ENCODE measurements at regions not wholly inside any gene's neighbourhood (a gene's known extent, or its start where the extent isn't known, plus 50 kb on each side); places are given as distances from the start of the nearest gene placed in this dataset.
"Not testable (repeated sequence)": the region's sequence is repeated elsewhere in the genome, so short reads cannot be mapped to it uniquely, and the experiment has no call there.

DNA sequence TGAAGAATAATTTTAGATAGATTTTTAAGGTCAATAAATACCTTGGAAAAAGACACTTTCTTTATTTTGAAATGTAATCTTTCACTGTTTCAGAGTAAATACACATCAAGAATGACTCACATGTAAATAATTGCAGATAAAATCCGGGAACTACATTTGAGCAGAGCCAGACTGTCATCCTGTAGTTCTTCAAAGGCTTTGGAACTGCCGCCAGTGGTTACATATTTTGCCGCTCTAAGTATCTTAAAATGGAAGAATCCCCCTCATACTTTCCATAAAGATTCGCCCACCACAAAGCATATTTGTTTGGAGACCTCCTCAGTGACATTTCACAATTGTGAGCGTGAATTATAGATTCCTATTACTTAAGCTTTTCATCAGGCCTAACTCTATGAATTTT lies 607.8 kb upstream of the ZFP42 start:
- DNase-seq (ENCODE audit: low read depth, low spot score) = no peak
- Histone ChIP-seq H3K9me3 (ENCODE audit: control insufficient read depth, insufficient read depth, low read length) (no peaks in the 10 kb centered on the region), H3K4me3 (ENCODE audit: low read length) (no peak overlapping the region), H3K27ac (ENCODE audit: low read length) (no peak overlapping the region), H3K36me3 (ENCODE audit: control insufficient read depth, insufficient read depth, low read length) (no peaks in the 10 kb centered on the region), H3K4me1 (ENCODE audit: control insufficient read depth, insufficient read depth, low read length) (no peaks in the 10 kb centered on the region), H3K27me3 (ENCODE audit: control insufficient read depth, insufficient read depth, low read length) (no peaks in the 10 kb centered on the region)
- no CpG with 5 or more reads among the region's 5 CpGs for WGBS (ENCODE audit: insufficient coverage, insufficient read length)

DNA sequence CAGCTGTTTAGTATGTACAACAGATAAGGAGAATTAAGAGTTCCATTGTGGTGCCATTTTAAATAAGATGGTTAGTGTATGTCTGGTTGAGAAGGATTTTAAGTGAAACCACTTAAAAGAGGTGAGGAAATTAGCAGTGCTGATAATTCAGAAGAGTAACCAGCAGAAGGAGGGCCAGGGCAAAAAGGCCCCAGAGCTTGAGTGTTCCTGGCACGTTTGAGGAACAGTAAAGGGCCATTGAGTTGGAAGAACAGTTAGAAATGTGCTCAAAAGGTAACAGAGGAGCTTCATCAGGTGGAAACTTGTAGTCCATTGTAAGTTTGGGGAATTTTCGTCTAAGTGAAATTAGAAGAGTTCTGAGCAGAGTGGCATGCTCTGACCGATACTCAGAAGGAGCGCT lies 606.2 kb upstream of the ZFP42 start:
- no CpG with 5 or more reads among the region's 4 CpGs for WGBS (ENCODE audit: insufficient coverage, insufficient read length)
- Histone ChIP-seq H3K27ac (ENCODE audit: low read length) (no peak overlapping the region), H3K36me3 (ENCODE audit: control insufficient read depth, insufficient read depth, low read length) (no peaks in the 10 kb centered on the region), H3K4me3 (ENCODE audit: low read length) (no peak overlapping the region), H3K9me3 (ENCODE audit: control insufficient read depth, insufficient read depth, low read length) (no peaks in the 10 kb centered on the region), H3K27me3 (ENCODE audit: control insufficient read depth, insufficient read depth, low read length) (no peaks in the 10 kb centered on the region), H3K4me1 (ENCODE audit: control insufficient read depth, insufficient read depth, low read length) (no peaks in the 10 kb centered on the region)
- DNase-seq (ENCODE audit: low read depth, low spot score) = no peak

DNA sequence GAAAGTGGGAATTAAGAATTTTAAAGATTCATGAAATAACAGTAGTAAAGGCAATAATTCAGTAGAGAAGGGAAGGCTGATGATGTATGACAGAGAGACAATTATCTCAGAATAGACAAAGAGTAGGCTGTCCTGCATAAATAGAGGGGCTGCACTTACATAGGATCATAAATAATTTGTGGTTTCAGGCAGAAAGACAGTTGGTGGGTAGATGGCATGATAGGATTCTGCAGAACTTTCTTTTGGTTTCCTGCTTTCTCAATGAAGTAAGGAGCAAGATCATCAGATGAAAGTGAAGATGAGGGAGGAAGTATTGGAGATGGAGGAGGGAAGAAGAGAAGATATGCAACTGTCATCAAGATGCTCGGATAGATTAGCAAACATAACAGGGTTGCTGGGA lies 604.9 kb upstream of the ZFP42 start:
- WGBS (ENCODE audit: insufficient coverage, insufficient read length) = no CpG with 5 or more reads among the region's 1 CpG
- DNase-seq (ENCODE audit: low read depth, low spot score) = no peak

DNA sequence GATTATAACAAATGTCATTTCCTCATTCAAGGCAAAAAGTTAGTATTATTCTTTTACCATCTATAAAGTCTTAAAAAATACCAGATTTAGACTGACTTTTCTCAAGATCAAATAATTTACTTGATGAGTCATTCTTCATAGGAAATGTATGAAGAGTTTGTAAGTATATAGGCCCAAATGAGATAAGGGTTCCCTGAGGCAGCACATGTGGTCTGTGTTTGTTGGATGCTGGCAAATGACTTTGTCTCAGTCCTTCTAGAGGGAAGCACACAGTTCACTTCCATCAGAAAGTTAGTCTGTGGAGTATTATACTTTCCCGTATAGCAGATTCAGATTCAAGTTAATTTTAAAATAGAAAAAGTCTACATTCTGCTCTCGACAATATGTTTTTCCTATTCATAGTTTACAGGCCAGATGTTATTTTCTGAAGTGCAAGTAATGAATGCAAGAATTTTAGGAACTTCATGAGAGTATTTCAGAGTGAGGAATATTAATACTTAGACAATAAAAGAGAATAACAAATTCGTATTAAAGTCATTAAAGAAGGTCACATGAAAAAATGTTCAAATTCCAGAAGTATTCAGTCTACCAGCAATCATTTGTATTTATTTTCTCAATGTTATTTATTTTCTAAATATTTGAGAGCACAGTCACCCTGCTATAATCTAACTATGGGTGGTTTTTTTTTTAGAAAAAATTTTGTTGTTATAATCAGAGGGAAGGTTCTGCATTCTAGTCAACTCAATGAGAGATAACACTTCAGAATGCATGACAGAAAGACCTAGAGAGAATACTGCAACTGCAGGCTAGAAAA lies 601.8 kb upstream of the ZFP42 start:
- no peak for DNase-seq (ENCODE audit: low read depth, low spot score)
- Histone ChIP-seq H3K4me1 (ENCODE audit: control insufficient read depth, insufficient read depth, low read length) (no peaks in the 10 kb centered on the region), H3K27me3 (ENCODE audit: control insufficient read depth, insufficient read depth, low read length) (no peaks in the 10 kb centered on the region), H3K36me3 (ENCODE audit: control insufficient read depth, insufficient read depth, low read length) (no peaks in the 10 kb centered on the region), H3K4me3 (ENCODE audit: low read length) (no peak overlapping the region), H3K27ac (ENCODE audit: low read length) (no peak overlapping the region), H3K9me3 (ENCODE audit: control insufficient read depth, insufficient read depth, low read length) (no peaks in the 10 kb centered on the region)
- no CpG with 5 or more reads among the region's 3 CpGs for WGBS (ENCODE audit: insufficient coverage, insufficient read length)

More for the DNA sequence above, 604.9 kb upstream of the ZFP42 start:
- Histone ChIP-seq H3K9me3 (ENCODE audit: control insufficient read depth, insufficient read depth, low read length) (no peaks in the 10 kb centered on the region), H3K36me3 (ENCODE audit: control insufficient read depth, insufficient read depth, low read length) (no peaks in the 10 kb centered on the region), H3K27me3 (ENCODE audit: control insufficient read depth, insufficient read depth, low read length) (no peaks in the 10 kb centered on the region), H3K4me1 (ENCODE audit: control insufficient read depth, insufficient read depth, low read length) (no peaks in the 10 kb centered on the region), H3K27ac (ENCODE audit: low read length) (no peak overlapping the region), H3K4me3 (ENCODE audit: low read length) (no peak overlapping the region)

DNA sequence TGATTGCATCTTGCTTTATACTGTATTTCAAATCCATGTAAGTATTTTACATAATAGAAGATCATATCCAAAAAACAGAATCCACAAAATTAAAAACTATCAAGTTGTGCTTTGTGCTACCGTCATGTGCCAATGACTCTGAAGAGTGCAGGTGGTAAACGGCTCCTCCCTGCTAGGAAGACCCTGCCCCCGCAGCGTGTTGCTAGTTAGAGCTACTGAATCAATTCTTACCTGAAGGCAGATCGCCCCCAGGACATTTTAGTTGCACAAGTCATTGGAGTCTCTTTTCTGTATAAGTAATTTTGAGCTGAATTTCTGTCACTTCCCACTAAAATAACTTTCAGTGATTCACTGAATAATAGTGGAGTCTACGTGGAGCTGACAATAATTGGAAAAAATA lies 599.5 kb upstream of the ZFP42 start:
- H3K4me3 ChIP-seq (ENCODE audit: low read length) = no peak overlapping the region
- H3K36me3 ChIP-seq (ENCODE audit: control insufficient read depth, insufficient read depth, low read length) = no peaks in the 10 kb centered on the region
- H3K27ac ChIP-seq (ENCODE audit: low read length) = no peak overlapping the region
- H3K27me3 ChIP-seq (ENCODE audit: control insufficient read depth, insufficient read depth, low read length) = no peaks in the 10 kb centered on the region
- no peaks in the 10 kb centered on the region for H3K4me1 ChIP-seq (ENCODE audit: control insufficient read depth, insufficient read depth, low read length)
- H3K9me3 ChIP-seq (ENCODE audit: control insufficient read depth, insufficient read depth, low read length) = no peaks in the 10 kb centered on the region
- no peak for DNase-seq (ENCODE audit: low read depth, low spot score)
- no CpG with 5 or more reads among the region's 6 CpGs for WGBS (ENCODE audit: insufficient coverage, insufficient read length)

DNA sequence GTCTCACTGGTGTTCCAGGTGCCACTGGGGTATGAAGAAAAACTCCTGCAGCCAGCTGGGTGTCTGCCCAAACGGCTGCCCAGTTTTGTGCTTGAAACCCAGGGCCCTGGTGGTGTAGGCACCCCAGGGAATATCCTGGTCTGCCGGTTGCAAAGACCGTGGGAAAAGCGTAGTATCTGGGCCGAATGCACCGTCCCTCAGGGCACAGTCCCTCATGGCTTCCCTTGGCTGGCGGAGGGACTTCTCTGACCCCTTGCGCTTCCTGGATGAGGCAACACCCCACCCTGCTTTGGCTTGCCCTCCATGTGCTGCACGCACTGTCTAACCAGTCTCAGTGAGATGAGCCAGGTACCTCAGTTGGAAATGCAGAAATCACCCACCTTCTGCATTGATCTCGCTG lies 587.1 kb upstream of the ZFP42 start:
- H3K27me3 ChIP-seq (ENCODE audit: control insufficient read depth, insufficient read depth, low read length); H3K36me3 ChIP-seq (ENCODE audit: control insufficient read depth, insufficient read depth, low read length); H3K4me1 ChIP-seq (ENCODE audit: control insufficient read depth, insufficient read depth, low read length); H3K27ac ChIP-seq (ENCODE audit: low read length); DNase-seq (ENCODE audit: low read depth, low spot score); H3K4me3 ChIP-seq (ENCODE audit: low read length); H3K9me3 ChIP-seq (ENCODE audit: control insufficient read depth, insufficient read depth, low read length): not testable (repeated sequence)
- WGBS (ENCODE audit: insufficient coverage, insufficient read length) = no CpG with 5 or more reads among the region's 10 CpGs

DNA sequence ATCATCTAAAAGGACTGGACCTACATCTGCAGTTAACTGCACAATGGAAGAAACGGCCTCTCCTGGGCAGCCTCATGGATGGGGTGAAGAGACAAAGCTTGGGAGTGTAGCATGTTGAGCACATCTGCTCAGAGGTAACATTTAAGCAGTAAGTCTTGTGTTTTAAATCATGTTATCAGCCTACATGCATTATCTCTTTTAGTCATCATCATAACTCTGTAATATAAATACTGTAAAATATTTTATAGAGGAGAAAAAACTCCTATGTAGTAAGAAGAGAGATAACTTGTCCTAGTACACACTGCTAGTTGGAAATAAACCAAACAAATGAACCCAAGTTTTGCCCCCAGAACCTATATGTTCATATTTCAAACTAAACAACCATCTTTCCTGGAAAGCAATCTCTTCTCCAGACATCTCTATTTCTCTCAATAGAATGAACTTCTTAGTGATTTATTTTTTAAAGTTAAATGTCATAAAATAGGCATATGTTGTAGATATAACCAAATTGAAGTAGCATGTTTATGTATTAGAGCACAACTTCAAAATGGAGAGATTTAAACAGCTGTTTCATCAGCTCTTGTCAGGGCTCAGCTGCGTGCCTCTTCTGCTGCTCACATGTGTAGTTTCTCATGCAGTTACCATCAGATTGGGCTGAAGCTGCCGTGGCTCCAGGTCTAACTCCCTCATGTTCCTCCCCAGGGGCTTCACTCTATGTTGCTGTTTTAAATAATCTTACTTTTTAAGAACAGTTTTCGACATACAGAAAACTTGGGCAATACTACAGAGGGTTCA lies 581.8 kb upstream of the ZFP42 start:
- Histone ChIP-seq H3K27me3 (ENCODE audit: control insufficient read depth, insufficient read depth, low read length) (no peaks in the 10 kb centered on the region), H3K27ac (ENCODE audit: low read length) (no peak overlapping the region), H3K4me1 (ENCODE audit: control insufficient read depth, insufficient read depth, low read length) (no peaks in the 10 kb centered on the region), H3K36me3 (ENCODE audit: control insufficient read depth, insufficient read depth, low read length) (no peaks in the 10 kb centered on the region), H3K9me3 (ENCODE audit: control insufficient read depth, insufficient read depth, low read length) (no peaks in the 10 kb centered on the region), H3K4me3 (ENCODE audit: low read length) (no peak overlapping the region)
- no CpG with 5 or more reads among the region's 4 CpGs for WGBS (ENCODE audit: insufficient coverage, insufficient read length)
- DNase-seq (ENCODE audit: low read depth, low spot score) = no peak

DNA sequence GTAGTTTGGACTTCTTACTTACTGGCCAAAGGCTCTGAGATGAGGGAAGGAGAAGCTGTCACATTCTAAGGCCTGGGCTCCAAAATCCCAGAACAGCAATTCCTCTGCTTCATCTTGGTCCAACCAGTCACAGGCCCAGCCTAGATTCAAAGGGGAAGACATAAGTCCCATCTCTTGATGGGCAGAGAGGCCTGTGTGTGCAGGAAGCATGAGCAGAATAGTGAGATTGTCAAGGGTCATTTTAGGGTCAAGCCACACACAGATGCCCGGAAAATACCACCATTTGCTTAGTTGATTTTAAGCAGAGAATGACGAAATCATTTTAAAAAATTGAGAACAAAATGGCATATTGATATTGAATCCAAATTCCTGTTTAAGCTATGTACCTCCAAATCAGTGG lies 580.9 kb upstream of the ZFP42 start:
- no peaks in the 10 kb centered on the region for H3K27me3 ChIP-seq (ENCODE audit: control insufficient read depth, insufficient read depth, low read length)
- DNase-seq (ENCODE audit: low read depth, low spot score) = no peak
- no peak overlapping the region for H3K27ac ChIP-seq (ENCODE audit: low read length)
- H3K9me3 ChIP-seq (ENCODE audit: control insufficient read depth, insufficient read depth, low read length) = no peaks in the 10 kb centered on the region
- no peak overlapping the region for H3K4me3 ChIP-seq (ENCODE audit: low read length)
- WGBS (ENCODE audit: insufficient coverage, insufficient read length) = no CpG with 5 or more reads among the region's 2 CpGs
- no peaks in the 10 kb centered on the region for H3K36me3 ChIP-seq (ENCODE audit: control insufficient read depth, insufficient read depth, low read length)
- no peaks in the 10 kb centered on the region for H3K4me1 ChIP-seq (ENCODE audit: control insufficient read depth, insufficient read depth, low read length)

DNA sequence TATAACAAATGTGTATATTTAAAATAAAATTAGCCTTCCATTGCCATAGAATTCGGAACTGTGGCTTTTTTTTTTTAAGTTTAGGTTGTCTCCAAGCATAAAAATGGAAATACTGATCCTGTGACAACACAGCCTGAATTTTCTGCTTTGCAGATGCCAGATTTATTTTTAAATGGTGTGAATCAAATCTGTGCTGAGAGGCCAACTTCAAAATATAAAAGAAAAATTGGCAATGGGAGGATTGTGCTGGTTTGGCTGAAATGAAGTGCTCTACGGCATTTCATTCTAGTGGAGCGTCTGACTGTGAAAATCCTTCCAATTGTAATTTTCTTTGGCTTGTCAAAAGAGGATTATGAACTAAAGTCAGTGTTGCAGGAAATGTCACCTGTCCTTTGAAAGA lies 580.3 kb upstream of the ZFP42 start:
- H3K9me3 ChIP-seq (ENCODE audit: control insufficient read depth, insufficient read depth, low read length) = no peaks in the 10 kb centered on the region
- H3K36me3 ChIP-seq (ENCODE audit: control insufficient read depth, insufficient read depth, low read length) = no peaks in the 10 kb centered on the region
- H3K27me3 ChIP-seq (ENCODE audit: control insufficient read depth, insufficient read depth, low read length) = no peaks in the 10 kb centered on the region
- no peak overlapping the region for H3K4me3 ChIP-seq (ENCODE audit: low read length)
- WGBS (ENCODE audit: insufficient coverage, insufficient read length) = no CpG with 5 or more reads among the region's 3 CpGs
- DNase-seq (ENCODE audit: low read depth, low spot score) = no peak
- H3K27ac ChIP-seq (ENCODE audit: low read length) = no peak overlapping the region
- H3K4me1 ChIP-seq (ENCODE audit: control insufficient read depth, insufficient read depth, low read length) = no peaks in the 10 kb centered on the region

DNA sequence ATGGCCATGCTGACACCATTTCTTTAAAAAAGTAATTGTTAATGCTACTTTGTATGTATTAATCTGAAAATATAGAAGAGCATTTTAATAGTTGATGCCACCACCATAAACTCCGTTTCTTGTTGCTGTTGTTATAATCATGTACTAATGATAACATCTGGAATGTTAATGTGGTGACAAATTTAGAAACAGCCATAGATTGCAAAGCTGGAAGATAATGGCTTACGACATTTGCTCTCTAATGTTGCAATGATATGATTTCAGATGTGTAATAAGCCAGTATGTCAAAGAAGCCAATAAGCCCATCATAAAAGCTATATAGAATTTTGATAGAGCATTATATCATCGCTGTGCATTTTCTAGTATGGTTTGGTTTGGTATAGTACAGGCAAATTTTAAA lies 579.4 kb upstream of the ZFP42 start:
- 100% methylated on average over 1 of the region's 3 CpGs for WGBS (ENCODE audit: insufficient coverage, insufficient read length)

More for the DNA sequence above, 579.4 kb upstream of the ZFP42 start:
- Histone ChIP-seq H3K36me3 (ENCODE audit: control insufficient read depth, insufficient read depth, low read length) (no peaks in the 10 kb centered on the region), H3K9me3 (ENCODE audit: control insufficient read depth, insufficient read depth, low read length) (no peaks in the 10 kb centered on the region), H3K27me3 (ENCODE audit: control insufficient read depth, insufficient read depth, low read length) (no peaks in the 10 kb centered on the region), H3K27ac (ENCODE audit: low read length) (no peak overlapping the region), H3K4me1 (ENCODE audit: control insufficient read depth, insufficient read depth, low read length) (no peaks in the 10 kb centered on the region), H3K4me3 (ENCODE audit: low read length) (no peak overlapping the region)
- DNase-seq (ENCODE audit: low read depth, low spot score) = no peak

Data from iPS DF 6.9 (cell line).